ENCODE measurements at regions not wholly inside any gene's neighbourhood (a gene's known extent, or its start where the extent isn't known, plus 50 kb on each side); places are given as distances from the start of the nearest gene placed in this dataset.

DNA sequence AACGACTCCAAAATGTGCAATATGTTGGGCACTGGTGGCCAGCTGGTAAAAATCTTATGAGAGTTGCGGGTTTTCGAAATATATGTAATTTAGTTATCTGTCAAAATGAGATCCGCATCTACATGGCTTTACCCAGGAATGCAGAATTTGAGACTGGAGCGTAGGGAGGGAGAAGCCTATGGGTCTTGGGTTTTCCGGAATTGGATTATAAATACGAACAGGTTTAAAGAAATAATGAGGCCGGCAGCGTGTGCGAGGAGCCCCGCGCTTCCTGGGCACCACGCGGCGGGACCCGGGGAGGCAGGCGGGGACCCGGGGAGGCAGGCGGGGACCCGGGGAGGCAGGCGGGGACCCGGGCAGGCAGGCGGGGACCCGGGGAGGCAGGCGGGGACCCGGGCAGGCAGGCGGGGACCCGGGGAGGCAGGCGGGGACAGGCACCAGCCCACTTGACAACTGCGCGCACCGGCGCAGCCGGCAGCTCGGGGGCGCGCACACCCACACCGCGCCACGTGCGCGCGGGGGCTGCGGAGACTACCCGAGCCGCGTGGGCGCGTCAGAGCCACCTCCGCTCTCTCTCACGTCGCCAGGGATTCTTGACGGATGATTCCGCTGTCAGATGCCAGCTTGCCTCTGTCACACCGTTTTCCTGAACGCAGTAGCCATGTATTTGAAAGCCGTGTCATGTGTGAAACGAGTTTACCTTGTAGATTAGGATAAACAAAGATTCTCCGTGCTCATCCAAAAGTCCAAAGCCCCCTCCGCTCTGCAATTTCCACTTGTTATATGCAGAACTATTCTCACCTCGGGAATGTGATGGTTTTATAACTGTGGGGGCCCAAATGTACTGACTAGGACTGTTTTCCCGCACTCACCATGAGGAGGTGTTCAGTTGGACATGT, 54.3 kb upstream of the HNRNPU start (continued):
- TF ChIP-seq, protein P1, sequence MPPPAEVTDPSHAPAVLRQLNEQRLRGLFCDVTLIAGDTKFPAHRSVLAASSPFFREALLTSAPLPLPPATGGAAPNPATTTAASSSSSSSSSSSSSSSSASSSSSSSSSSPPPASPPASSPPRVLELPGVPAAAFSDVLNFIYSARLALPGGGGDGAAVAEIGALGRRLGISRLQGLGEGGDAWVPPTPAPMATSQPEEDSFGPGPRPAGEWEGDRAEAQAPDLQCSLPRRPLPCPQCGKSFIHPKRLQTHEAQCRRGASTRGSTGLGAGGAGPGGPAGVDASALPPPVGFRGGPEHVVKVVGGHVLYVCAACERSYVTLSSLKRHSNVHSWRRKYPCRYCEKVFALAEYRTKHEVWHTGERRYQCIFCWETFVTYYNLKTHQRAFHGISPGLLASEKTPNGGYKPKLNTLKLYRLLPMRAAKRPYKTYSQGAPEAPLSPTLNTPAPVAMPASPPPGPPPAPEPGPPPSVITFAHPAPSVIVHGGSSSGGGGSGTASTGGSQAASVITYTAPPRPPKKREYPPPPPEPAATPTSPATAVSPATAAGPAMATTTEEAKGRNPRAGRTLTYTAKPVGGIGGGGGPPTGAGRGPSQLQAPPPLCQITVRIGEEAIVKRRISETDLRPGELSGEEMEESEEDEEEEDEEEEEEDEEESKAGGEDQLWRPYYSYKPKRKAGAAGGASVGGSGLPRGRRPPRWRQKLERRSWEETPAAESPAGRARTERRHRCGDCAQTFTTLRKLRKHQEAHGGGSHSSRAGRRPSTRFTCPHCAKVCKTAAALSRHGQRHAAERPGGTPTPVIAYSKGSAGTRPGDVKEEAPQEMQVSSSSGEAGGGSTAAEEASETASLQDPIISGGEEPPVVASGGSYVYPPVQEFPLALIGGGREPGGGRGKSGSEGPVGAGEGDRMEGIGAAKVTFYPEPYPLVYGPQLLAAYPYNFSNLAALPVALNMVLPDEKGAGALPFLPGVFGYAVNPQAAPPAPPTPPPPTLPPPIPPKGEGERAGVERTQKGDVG (CRISPR knock-in tag; IDR thresholded peaks at IDR 0.05): no peak
- TF ChIP-seq POU2F2 (IDR thresholded peaks at IDR 0.05; ENCODE audit: borderline replicate concordance, low read depth, low read length) (no peak), CREM (IDR thresholded peaks at IDR 0.05; ENCODE audit: low read depth) (peak; percentile 59), PKNOX1 (IDR thresholded peaks at IDR 0.05) (0 out of 2 replicates have a peak, but pooled peaks have one; percentile 34), MXI1 (IDR thresholded peaks at IDR 0.05; ENCODE audit: low read depth, low read length) (peak; percentile 25; the same call in 1 of the 2 replicates), SMC3 (IDR thresholded peaks at IDR 0.05; ENCODE audit: borderline replicate concordance, low read length) (0 out of 2 replicates have a peak, but pooled peaks have one; percentile 7), STAT1 (conservative IDR thresholded peaks at IDR 0.05) (no peak), POLR2A (IDR thresholded peaks at IDR 0.05; ENCODE audit: low read depth, low read length) (peak; percentile 64), ZNF274 (IDR thresholded peaks at IDR 0.05; ENCODE audit: insufficient read depth, insufficient read length) (no peak), NFYA (IDR thresholded peaks at IDR 0.05; ENCODE audit: borderline replicate concordance, low read depth, low read length) (no peak), CBFB (IDR thresholded peaks at IDR 0.05; ENCODE audit: low read depth) (no peak), SP1 (IDR thresholded peaks at IDR 0.05; ENCODE audit: low read depth, low read length) (no peak), EZH2 (IDR thresholded peaks at IDR 0.05; ENCODE audit: borderline replicate concordance, control insufficient read depth, low read depth, low read length) (no peak), ZNF207 (IDR thresholded peaks at IDR 0.05; ENCODE audit: borderline replicate concordance) (no peak), MYC (IDR thresholded peaks at IDR 0.05; ENCODE audit: insufficient read depth, insufficient read length, insufficient replicate concordance, low read length, severe bottlenecking) (peak; percentile 91), TARDBP (IDR thresholded peaks at IDR 0.05; ENCODE audit: borderline replicate concordance) (no peak), RUNX3 (IDR thresholded peaks at IDR 0.05; ENCODE audit: low read length) (no peak; the same call in 1 of the 2 replicates), BHLHE40 (IDR thresholded peaks at IDR 0.05; ENCODE audit: borderline replicate concordance in 1 of 2, low read depth in 2 of 2, low read length in 1 of 2) (peak; percentile 85 to 96), DPF2 (IDR thresholded peaks at IDR 0.05) (peak; percentile 70), FOS (IDR thresholded peaks at IDR 0.05; ENCODE audit: borderline replicate concordance, extremely low read depth, insufficient read length) (no peak), CTCF (IDR thresholded peaks at IDR 0.05 in 2 of 3, conservative IDR thresholded peaks at IDR 0.05 in 1 of 3; ENCODE audit: control insufficient read depth in 2 of 3, extremely low read depth in 1 of 3, insufficient read depth in 1 of 3, low read depth in 3 of 3, low read length in 3 of 3) (peak in 1 of 3 experiments; percentile 10; a peak in 1 of 6 replicates), PML (IDR thresholded peaks at IDR 0.05; ENCODE audit: low read length) (no peak)
- TF ChIP-seq, protein P2, sequence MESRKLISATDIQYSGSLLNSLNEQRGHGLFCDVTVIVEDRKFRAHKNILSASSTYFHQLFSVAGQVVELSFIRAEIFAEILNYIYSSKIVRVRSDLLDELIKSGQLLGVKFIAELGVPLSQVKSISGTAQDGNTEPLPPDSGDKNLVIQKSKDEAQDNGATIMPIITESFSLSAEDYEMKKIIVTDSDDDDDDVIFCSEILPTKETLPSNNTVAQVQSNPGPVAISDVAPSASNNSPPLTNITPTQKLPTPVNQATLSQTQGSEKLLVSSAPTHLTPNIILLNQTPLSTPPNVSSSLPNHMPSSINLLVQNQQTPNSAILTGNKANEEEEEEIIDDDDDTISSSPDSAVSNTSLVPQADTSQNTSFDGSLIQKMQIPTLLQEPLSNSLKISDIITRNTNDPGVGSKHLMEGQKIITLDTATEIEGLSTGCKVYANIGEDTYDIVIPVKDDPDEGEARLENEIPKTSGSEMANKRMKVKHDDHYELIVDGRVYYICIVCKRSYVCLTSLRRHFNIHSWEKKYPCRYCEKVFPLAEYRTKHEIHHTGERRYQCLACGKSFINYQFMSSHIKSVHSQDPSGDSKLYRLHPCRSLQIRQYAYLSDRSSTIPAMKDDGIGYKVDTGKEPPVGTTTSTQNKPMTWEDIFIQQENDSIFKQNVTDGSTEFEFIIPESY (IDR thresholded peaks at IDR 0.05): no peak
